Peyer's patch (tissue), 4 donors: ENCODE measurements at regions not wholly inside any gene's neighbourhood (a gene's known extent, or its start where the extent isn't known, plus 50 kb on each side); places are given as distances from the start of the nearest gene placed in this dataset.

Experiments used
- DNase-seq, 3 donors: peaks; one replicate each; pipeline ENCODE4 v3.0.0-alpha.2; 2017 to 2019
- H3K27ac ChIP-seq, 4 donors: fragments of 200-600 bp; sonication (generic); one replicate each; pipeline ENCODE4 v1.5.1; 2016 to 2019
- H3K27me3 ChIP-seq, 2 donors: fragments of 200-600 bp; sonication (generic); one replicate each; pipeline ENCODE4 v1.5.1; 2019
- H3K36me3 ChIP-seq, 3 donors: fragments of 200-600 bp; sonication (generic); one replicate each; pipeline ENCODE4 v1.5.1; 2016 to 2019
- H3K4me1 ChIP-seq, 4 donors: fragments of 200-600 bp; sonication (generic); one replicate each; pipeline ENCODE4 v1.5.1; 2016 to 2019
- H3K4me3 ChIP-seq, 4 donors: fragments of 200-600 bp; sonication (generic); 1 replicate in 3 of 4; 2 replicates in 1 of 4; pipeline ENCODE4 v1.5.1; 2016 to 2019; ENCODE audit warnings: mild to moderate bottlenecking in 1 of 4
- H3K9me3 ChIP-seq, 4 donors: fragments of 200-600 bp; sonication (generic); one replicate each; pipeline ENCODE4 v1.5.1; 2016 to 2019; ENCODE audit warnings: mild to moderate bottlenecking in 1 of 4
- POLR2A ChIP-seq, 2 donors: fragments of 450-650 bp; IDR thresholded peaks; one replicate each; pipeline ENCODE4 v1.5.1; 2017; ENCODE audit warnings: antibody characterized with exemption in 2 of 2, mild to moderate bottlenecking in 2 of 2, moderate library complexity in 2 of 2
- TF ChIP-seq, protein P1 (sequence below), 6 experiments: fragments of 450-650 bp in 4 of 6; fragments of 200-600 bp in 2 of 6; sonication (generic) in 1 of 6; IDR thresholded peaks; one replicate each; pipeline ENCODE4 v1.5.1; 2017 to 2019; ENCODE audit warnings: antibody characterized with exemption in 6 of 6, mild to moderate bottlenecking in 3 of 6, moderate library complexity in 1 of 6

GRCh38 chr2:5039241-5039975, 652.8 kb upstream of the SOX11 start:
- TF ChIP-seq POLR2A (IDR thresholded peaks at IDR 0.05) = no peak
- TF ChIP-seq, protein P1, sequence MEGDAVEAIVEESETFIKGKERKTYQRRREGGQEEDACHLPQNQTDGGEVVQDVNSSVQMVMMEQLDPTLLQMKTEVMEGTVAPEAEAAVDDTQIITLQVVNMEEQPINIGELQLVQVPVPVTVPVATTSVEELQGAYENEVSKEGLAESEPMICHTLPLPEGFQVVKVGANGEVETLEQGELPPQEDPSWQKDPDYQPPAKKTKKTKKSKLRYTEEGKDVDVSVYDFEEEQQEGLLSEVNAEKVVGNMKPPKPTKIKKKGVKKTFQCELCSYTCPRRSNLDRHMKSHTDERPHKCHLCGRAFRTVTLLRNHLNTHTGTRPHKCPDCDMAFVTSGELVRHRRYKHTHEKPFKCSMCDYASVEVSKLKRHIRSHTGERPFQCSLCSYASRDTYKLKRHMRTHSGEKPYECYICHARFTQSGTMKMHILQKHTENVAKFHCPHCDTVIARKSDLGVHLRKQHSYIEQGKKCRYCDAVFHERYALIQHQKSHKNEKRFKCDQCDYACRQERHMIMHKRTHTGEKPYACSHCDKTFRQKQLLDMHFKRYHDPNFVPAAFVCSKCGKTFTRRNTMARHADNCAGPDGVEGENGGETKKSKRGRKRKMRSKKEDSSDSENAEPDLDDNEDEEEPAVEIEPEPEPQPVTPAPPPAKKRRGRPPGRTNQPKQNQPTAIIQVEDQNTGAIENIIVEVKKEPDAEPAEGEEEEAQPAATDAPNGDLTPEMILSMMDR (IDR thresholded peaks at IDR 0.05) = no peak
- no peaks in the 10 kb centered on the region for H3K27me3 ChIP-seq
- no peak for DNase-seq
- no peaks in the 10 kb centered on the region for H3K36me3 ChIP-seq
- no peak overlapping the region for H3K27ac ChIP-seq
- no peaks in the 10 kb centered on the region for H3K4me1 ChIP-seq
- H3K9me3 ChIP-seq = no peaks in the 10 kb centered on the region
- no peak overlapping the region for H3K4me3 ChIP-seq

DNA sequence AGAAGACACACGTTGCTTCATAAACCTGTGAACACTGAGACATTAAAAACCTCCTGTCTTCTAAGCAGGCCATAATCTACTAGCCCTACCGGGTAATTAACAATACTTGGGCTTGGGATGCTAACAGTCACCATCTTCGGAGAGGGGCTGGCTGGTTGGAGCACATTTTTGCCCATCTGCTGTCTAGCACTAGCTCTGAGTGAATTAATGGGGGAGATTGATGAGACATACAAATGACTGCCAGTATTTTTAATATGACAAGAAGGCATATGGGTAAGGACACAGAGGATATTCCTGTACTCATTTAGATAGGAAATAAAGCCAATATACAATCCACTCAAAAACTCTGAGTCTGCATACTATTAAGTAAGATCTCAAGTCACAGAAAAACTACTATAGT, 651.6 kb upstream of the SOX11 start:
- DNase-seq = no peak
- no peaks in the 10 kb centered on the region for H3K27me3 ChIP-seq
- no peaks in the 10 kb centered on the region for H3K36me3 ChIP-seq
- no peak overlapping the region for H3K27ac ChIP-seq
- H3K9me3 ChIP-seq = no peaks in the 10 kb centered on the region
- TF ChIP-seq, protein P1 (IDR thresholded peaks at IDR 0.05) = no peak
- TF ChIP-seq POLR2A (IDR thresholded peaks at IDR 0.05) = no peak
- no peaks in the 10 kb centered on the region for H3K4me1 ChIP-seq
- H3K4me3 ChIP-seq = no peak overlapping the region

GRCh38 chr2:5041501-5041900, 650.7 kb upstream of the SOX11 start:
- no peak overlapping the region for H3K27ac ChIP-seq
- no peaks in the 10 kb centered on the region for H3K4me1 ChIP-seq
- no peaks in the 10 kb centered on the region for H3K36me3 ChIP-seq
- H3K4me3 ChIP-seq = no peak overlapping the region
- H3K27me3 ChIP-seq = no peaks in the 10 kb centered on the region
- TF ChIP-seq, protein P1 (IDR thresholded peaks at IDR 0.05) = no peak
- TF ChIP-seq POLR2A (IDR thresholded peaks at IDR 0.05) = no peak
- H3K9me3 ChIP-seq = no peaks in the 10 kb centered on the region
- no peak for DNase-seq

GRCh38 chr2:5042666-5043440, 649.3 kb upstream of the SOX11 start:
- H3K27me3 ChIP-seq = no peaks in the 10 kb centered on the region
- no peak for DNase-seq
- H3K4me3 ChIP-seq = no peak overlapping the region
- H3K4me1 ChIP-seq = no peaks in the 10 kb centered on the region
- H3K9me3 ChIP-seq = no peaks in the 10 kb centered on the region
- H3K36me3 ChIP-seq = no peaks in the 10 kb centered on the region
- TF ChIP-seq POLR2A (IDR thresholded peaks at IDR 0.05) = no peak
- TF ChIP-seq, protein P1 (IDR thresholded peaks at IDR 0.05) = no peak
- no peak overlapping the region for H3K27ac ChIP-seq

- H3K27ac ChIP-seq = no peak overlapping the region
- no peaks in the 10 kb centered on the region for H3K27me3 ChIP-seq
- no peak overlapping the region for H3K4me3 ChIP-seq
- no peaks in the 10 kb centered on the region for H3K36me3 ChIP-seq
- H3K4me1 ChIP-seq = no peaks in the 10 kb centered on the region
- no peak for DNase-seq
- TF ChIP-seq POLR2A (IDR thresholded peaks at IDR 0.05) = no peak
- TF ChIP-seq, protein P1 (IDR thresholded peaks at IDR 0.05) = no peak
- no peaks in the 10 kb centered on the region for H3K9me3 ChIP-seq
Measured at GRCh38 chr2:5051300-5051699, 640.9 kb upstream of the SOX11 start.
